Heart left ventricle (tissue), 13 donors: ENCODE measurements at regions not wholly inside any gene's neighbourhood (a gene's known extent, or its start where the extent isn't known, plus 50 kb on each side); places are given as distances from the start of the nearest gene placed in this dataset.

Experiments used
- CTCF ChIP-seq, 12 donors: fragments of 200-600 bp; sonication (generic) in 4 of 12; IDR thresholded peaks; one replicate each; pipeline versions ENCODE4 v1.5.0 to v1.8.0; 2018 to 2022; ENCODE audit warnings: antibody characterized with exemption in 12 of 12, mild to moderate bottlenecking in 5 of 12
- POLR2A ChIP-seq, 2 donors: fragments of 450-650 bp; IDR thresholded peaks; one replicate each; pipeline ENCODE4 v1.6.1; 2017; ENCODE audit warnings: antibody characterized with exemption in 2 of 2, mild to moderate bottlenecking in 2 of 2, moderate library complexity in 2 of 2
- donor health status: ischemic (EF 13 %, LVEDD 7.1; RV severe dilation, severe dysfunction).
- donor health status: DM: no; HTN: yes; CAD: no.
- donor health status: DM: no; HTN: no; CAD: no.
- donor health status: ischemic (EF 25% LVEDD 6.9; RV normal size, moderate dysfunction).
- donor health status: ischemic (EF 25% LVEDD 5.7; RV mildly dilated, moderate dysfunction).
- donor health status: ischemic (EF 35%, LVEDD 5.7; RV mildly dilated, moderate dysfunction).
- donor health status: nonischemic (EF 11% LVEDD 7.7; RV severe dilation, severe dysfunction).
- donor health status: DM: yes; HTN: yes; CAD: no.
- donor health status: PGD.
- donor health status: ischemic (EF 29% LVEDD 5.4; RV normal size, mild dysfunction).
- donor health status: nonischemic (EF 23%, LVEDD 6.1; RV moderate dilation, normal function).

DNA sequence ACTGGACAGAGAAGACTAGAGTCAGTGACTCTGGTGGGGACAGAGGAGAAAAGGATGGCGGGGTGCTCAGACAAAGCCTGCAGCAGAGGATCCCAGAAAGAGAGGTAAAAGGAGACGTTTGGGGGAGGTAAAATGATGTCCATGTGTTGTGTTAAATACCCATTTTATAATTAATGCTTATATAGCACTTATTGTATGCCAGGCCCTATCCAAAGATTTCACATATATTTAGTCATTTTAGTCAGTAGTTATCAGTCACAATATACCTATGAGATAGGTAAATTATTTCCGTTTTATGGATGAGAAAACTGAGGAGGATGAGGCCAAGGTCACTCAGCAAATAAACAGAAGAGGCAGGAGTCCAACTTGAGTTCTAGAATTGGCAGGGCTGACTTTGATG is 144.6 kb upstream of the SEMA3E start:
- TF ChIP-seq CTCF (IDR thresholded peaks at IDR 0.05) (no peak), POLR2A (IDR thresholded peaks at IDR 0.05) (no peak)
